22Rv1 (cell line): ENCODE measurements at regions not wholly inside any gene's neighbourhood (a gene's known extent, or its start where the extent isn't known, plus 50 kb on each side); places are given as distances from the start of the nearest gene placed in this dataset.

Source experiments
- CTCF ChIP-seq: fragments of 450-650 bp; IDR thresholded peaks from 2 replicates; pipeline ENCODE4 v1.5.1; 2017; ENCODE audit warnings: mild to moderate bottlenecking
- ZFX ChIP-seq: fragments of 450-650 bp; IDR thresholded peaks from 2 replicates; pipeline ENCODE4 v1.6.1; 2017; ENCODE audit warnings: antibody characterized with exemption, borderline replicate concordance

- TF ChIP-seq CTCF, result no peak
- no peak for TF ChIP-seq ZFX
Measured at GRCh38 chr3:84073664-84074063, 885.1 kb upstream of the CADM2 start.
